ENCODE measurements at regions not wholly inside any gene's neighbourhood (a gene's known extent, or its start where the extent isn't known, plus 50 kb on each side); places are given as distances from the start of the nearest gene placed in this dataset.

GRCh38 chr5:56322592-56322991, 89.5 kb upstream of the ANKRD55 start:
- TF ChIP-seq TAF1 (IDR thresholded peaks at IDR 0.05; ENCODE audit: low read depth) (no peak), POLR2AphosphoS5 (IDR thresholded peaks at IDR 0.05) (no peak), CTCF (IDR thresholded peaks at IDR 0.05; ENCODE audit: poor library complexity, severe bottlenecking) (no peak), EZH2 (IDR thresholded peaks at IDR 0.05; ENCODE audit: borderline replicate concordance, insufficient read depth, low read length, poor library complexity, severe bottlenecking) (no peak)
